Gastrocnemius medialis (tissue), 4 donors: ENCODE measurements at regions not wholly inside any gene's neighbourhood (a gene's known extent, or its start where the extent isn't known, plus 50 kb on each side); places are given as distances from the start of the nearest gene placed in this dataset.

Experiments
- ATAC-seq, 2 donors: fragments of 150-250 bp; one replicate each; pipeline ENCODE4 v1.9.1; 2016
- DNase-seq, 2 donors: peaks; one replicate each; pipeline ENCODE4 v3.0.0-alpha.2; 2019
- H3K27ac ChIP-seq, 4 donors: fragments of 200-600 bp; sonication (generic); 1 replicate in 1 of 4; 2 replicates in 3 of 4; pipeline ENCODE4 v1.5.1; 2016 to 2018; ENCODE audit warnings: mild to moderate bottlenecking in 2 of 4, moderate library complexity in 1 of 4
- H3K27me3 ChIP-seq, 3 donors: fragments of 200-600 bp; sonication (generic) in 2 of 3; 1 replicate in 1 of 3; 2 replicates in 2 of 3; pipeline versions ENCODE4 v1.5.1 to v1.6.0; 2016 to 2019; ENCODE audit warnings: mild to moderate bottlenecking in 1 of 3, moderate library complexity in 1 of 3
- H3K36me3 ChIP-seq, 2 donors: fragments of 200-600 bp; sonication (generic) in 1 of 2; one replicate each; pipeline ENCODE4 v1.5.1; 2017 to 2018
- H3K4me1 ChIP-seq, 2 donors: fragments of 200-600 bp; sonication (generic) in 1 of 2; one replicate each; pipeline ENCODE4 v1.5.1; 2016 to 2017; ENCODE audit warnings: mild to moderate bottlenecking in 2 of 2
- H3K4me3 ChIP-seq, 4 donors: fragments of 200-600 bp; sonication (generic) in 3 of 4; 1 replicate in 1 of 4; 2 replicates in 3 of 4; pipeline ENCODE4 v1.5.1; 2016 to 2019; ENCODE audit warnings: mild to moderate bottlenecking in 2 of 4
- H3K9me3 ChIP-seq, 3 donors: fragments of 200-600 bp; sonication (generic) in 2 of 3; 1 replicate in 1 of 3; 2 replicates in 2 of 3; pipeline ENCODE4 v1.5.1; 2016 to 2019
- POLR2A ChIP-seq, 2 donors: fragments of 450-650 bp; IDR thresholded peaks; one replicate each; pipeline ENCODE4 v1.6.1; 2017; ENCODE audit warnings: antibody characterized with exemption in 2 of 2, mild to moderate bottlenecking in 2 of 2, moderate library complexity in 2 of 2
- in situ Hi-C, 4 donors: fragments of 200-750 bp; cut with MboI; loops; one replicate each; pipeline versions ENCODE4 v1.15.0 to v1.8.0; 2017; ENCODE audit warnings: low sequenced_read_pairs in 4 of 4
- intact Hi-C: fragments of 100-400 bp; cut with DNase I; formaldehyde crosslinking; loops from one replicate; pipeline ENCODE4 v1.15.1; 2023; ENCODE audit warnings: low total_unique reads
- TF ChIP-seq, protein P1 (sequence below), 5 experiments: fragments of 450-650 bp in 3 of 5; fragments of 200-600 bp in 2 of 5; sonication (generic) in 2 of 5; IDR thresholded peaks in 4 of 5; conservative IDR thresholded peaks in 1 of 5; 1 replicate in 4 of 5; 2 replicates in 1 of 5; pipeline ENCODE4 v1.5.1; 2016 to 2019; ENCODE audit warnings: antibody characterized with exemption in 5 of 5, mild to moderate bottlenecking in 3 of 5, moderate library complexity in 3 of 5

DNA sequence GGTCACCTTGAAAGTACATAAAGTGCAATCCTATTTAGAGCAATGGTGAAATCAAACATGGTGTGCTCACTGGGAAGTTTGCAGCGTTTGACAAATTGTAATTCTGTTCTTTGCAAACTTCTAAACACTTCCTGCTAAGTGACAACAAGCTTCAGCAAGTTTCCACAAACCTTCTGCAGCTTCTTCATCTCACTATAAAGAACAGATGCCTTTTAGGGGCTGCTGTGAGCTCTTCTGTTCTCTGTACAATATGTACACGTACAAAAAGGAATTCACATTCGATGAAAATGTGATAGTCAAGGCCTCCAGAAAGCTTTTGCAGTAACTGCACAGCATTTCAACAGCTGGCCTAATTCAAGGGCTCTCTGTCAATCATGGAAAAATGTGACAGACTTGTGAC, 543.1 kb downstream of the CETN3 start:
- DNase-seq (no peak), ATAC-seq (no peak)
- no peaks in the 10 kb centered on the region for H3K36me3 ChIP-seq
- no peaks in the 10 kb centered on the region for H3K27me3 ChIP-seq
- H3K27ac ChIP-seq = no peak overlapping the region
- H3K4me3 ChIP-seq = no peak overlapping the region
- intact Hi-C loops = no loop called here
- TF ChIP-seq POLR2A (IDR thresholded peaks at IDR 0.05) = no peak
- TF ChIP-seq, protein P1, sequence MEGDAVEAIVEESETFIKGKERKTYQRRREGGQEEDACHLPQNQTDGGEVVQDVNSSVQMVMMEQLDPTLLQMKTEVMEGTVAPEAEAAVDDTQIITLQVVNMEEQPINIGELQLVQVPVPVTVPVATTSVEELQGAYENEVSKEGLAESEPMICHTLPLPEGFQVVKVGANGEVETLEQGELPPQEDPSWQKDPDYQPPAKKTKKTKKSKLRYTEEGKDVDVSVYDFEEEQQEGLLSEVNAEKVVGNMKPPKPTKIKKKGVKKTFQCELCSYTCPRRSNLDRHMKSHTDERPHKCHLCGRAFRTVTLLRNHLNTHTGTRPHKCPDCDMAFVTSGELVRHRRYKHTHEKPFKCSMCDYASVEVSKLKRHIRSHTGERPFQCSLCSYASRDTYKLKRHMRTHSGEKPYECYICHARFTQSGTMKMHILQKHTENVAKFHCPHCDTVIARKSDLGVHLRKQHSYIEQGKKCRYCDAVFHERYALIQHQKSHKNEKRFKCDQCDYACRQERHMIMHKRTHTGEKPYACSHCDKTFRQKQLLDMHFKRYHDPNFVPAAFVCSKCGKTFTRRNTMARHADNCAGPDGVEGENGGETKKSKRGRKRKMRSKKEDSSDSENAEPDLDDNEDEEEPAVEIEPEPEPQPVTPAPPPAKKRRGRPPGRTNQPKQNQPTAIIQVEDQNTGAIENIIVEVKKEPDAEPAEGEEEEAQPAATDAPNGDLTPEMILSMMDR (IDR thresholded peaks at IDR 0.05 in 4 of 5, conservative IDR thresholded peaks at IDR 0.05 in 1 of 5) = no peak
- in situ Hi-C loops = no loop called here
- H3K9me3 ChIP-seq = no peaks in the 10 kb centered on the region
- H3K4me1 ChIP-seq = no peaks in the 10 kb centered on the region

DNA sequence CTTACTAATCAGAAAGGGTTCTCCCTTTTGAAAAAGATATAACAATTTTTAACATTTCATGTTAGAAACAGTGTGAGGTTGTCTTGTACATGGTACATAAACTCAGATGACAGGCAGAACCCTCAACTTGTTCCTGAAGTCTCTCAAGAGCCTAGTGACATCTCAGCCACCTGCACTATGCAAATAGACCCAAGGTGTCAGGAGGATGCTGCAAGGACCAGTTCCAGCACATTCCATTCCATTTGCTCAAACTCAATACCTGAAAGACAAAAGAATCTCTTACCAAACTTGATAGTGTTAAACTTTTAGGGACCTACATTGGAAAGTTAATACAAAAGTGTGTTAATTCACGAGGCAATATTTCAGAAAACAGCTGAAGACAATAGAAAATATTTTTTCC, 544.6 kb downstream of the CETN3 start:
- ATAC-seq = no peak
- intact Hi-C loops = no loop called here

DNA sequence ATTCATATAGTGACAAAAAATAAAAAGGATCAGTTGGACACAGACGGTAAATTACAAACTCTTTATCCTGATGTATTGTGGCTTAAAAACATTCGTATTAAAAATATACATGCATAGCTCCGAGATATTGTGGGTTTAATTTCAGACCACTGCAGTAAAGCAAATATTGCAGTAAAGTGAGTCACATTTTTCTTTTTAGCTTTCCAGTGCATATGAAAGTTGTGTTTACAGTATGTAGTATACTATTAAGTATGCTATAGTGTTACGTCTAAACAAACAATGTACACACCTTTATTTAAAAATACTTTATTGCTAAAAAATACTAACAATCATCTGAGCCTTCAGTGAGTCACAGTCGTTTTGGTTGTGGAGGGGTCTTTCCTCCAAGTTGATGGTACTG, 551.8 kb downstream of the CETN3 start:
- Histone ChIP-seq H3K27me3 (no peaks in the 10 kb centered on the region), H3K27ac (no peak overlapping the region), H3K4me3 (no peak overlapping the region), H3K9me3 (no peaks in the 10 kb centered on the region), H3K4me1 (no peaks in the 10 kb centered on the region), H3K36me3 (no peaks in the 10 kb centered on the region)
- intact Hi-C loops (no loop called here), in situ Hi-C loops (no loop called here)
- ATAC-seq (no peak), DNase-seq (no peak)
- no peak for TF ChIP-seq POLR2A (IDR thresholded peaks at IDR 0.05)
- TF ChIP-seq, protein P1 (IDR thresholded peaks at IDR 0.05 in 4 of 5, conservative IDR thresholded peaks at IDR 0.05 in 1 of 5) = no peak

More for the DNA sequence above, 544.6 kb downstream of the CETN3 start:
- in situ Hi-C loops = no loop called here
- Histone ChIP-seq H3K27me3 (no peaks in the 10 kb centered on the region), H3K36me3 (no peaks in the 10 kb centered on the region), H3K4me3 (no peak overlapping the region), H3K9me3 (no peaks in the 10 kb centered on the region), H3K4me1 (no peaks in the 10 kb centered on the region), H3K27ac (no peak overlapping the region)
- no peak for DNase-seq
- TF ChIP-seq, protein P1 (IDR thresholded peaks at IDR 0.05 in 4 of 5, conservative IDR thresholded peaks at IDR 0.05 in 1 of 5) = no peak
- TF ChIP-seq POLR2A (IDR thresholded peaks at IDR 0.05) = no peak

DNA sequence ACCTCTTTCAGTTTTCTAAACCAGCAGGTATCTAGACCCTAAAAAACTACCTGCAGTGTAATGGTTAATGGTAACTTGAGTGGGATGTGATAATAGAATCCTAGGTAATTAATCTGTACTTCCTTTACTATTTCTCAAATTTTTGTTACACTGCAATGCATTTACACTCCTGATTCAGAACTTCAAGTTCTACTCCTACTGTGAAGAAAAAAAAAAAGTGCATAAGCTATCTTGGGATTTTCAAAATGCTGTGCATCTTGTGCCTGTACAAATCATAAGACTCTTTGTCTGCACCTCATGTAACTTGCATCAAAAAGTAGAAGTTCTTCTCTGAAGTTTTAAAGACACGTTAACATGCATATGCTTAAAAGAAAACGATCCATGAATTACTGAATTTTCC, 554.1 kb downstream of the CETN3 start:
- peaks cover 0 to under 1% of the 10 kb centered on the region in 2 donors for H3K4me1 ChIP-seq
- H3K36me3 ChIP-seq = no peaks in the 10 kb centered on the region
- no peak for ATAC-seq
- DNase-seq = no peak
- no peaks in the 10 kb centered on the region for H3K9me3 ChIP-seq
- no peaks in the 10 kb centered on the region for H3K27me3 ChIP-seq
- H3K27ac ChIP-seq = no peak overlapping the region
- intact Hi-C loops (no loop called here), in situ Hi-C loops (no loop called here)
- TF ChIP-seq, protein P1 (IDR thresholded peaks at IDR 0.05 in 4 of 5, conservative IDR thresholded peaks at IDR 0.05 in 1 of 5) = no peak
- no peak for TF ChIP-seq POLR2A (IDR thresholded peaks at IDR 0.05)
- no peak overlapping the region for H3K4me3 ChIP-seq

DNA sequence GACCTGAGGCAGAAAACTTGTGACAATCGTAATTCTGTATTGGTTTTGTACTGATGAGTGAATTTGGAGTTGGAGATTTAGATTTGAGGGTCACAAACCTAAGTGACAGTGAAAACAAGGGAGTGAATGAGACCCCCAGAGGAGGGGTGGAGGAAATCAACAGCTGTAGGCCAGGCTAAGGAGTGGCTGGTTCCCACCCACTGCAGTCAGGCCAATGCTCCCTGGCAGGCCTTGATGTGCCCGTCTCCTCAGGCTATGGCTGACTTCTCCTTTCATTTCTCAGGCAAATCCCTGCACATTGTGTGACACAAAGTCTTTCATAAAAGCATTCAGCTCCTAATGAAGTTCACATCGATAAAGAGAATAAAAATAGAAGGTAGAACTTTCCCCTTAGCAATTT, 557.6 kb downstream of the CETN3 start:
- no peak overlapping the region for H3K27ac ChIP-seq
- TF ChIP-seq, protein P1 (IDR thresholded peaks at IDR 0.05 in 4 of 5, conservative IDR thresholded peaks at IDR 0.05 in 1 of 5) = no peak
- no peak for TF ChIP-seq POLR2A (IDR thresholded peaks at IDR 0.05)
- intact Hi-C loops = no loop called here
- in situ Hi-C loops = no loop called here
- no peak for ATAC-seq
- H3K36me3 ChIP-seq = no peaks in the 10 kb centered on the region
- peaks cover 9 to 12% of the 10 kb centered on the region in 2 donors for H3K4me1 ChIP-seq
- no peak overlapping the region for H3K4me3 ChIP-seq
- no peaks in the 10 kb centered on the region for H3K9me3 ChIP-seq
- DNase-seq = no peak
- no peaks in the 10 kb centered on the region for H3K27me3 ChIP-seq
